ENCODE measurements at regions not wholly inside any gene's neighbourhood (a gene's known extent, or its start where the extent isn't known, plus 50 kb on each side); places are given as distances from the start of the nearest gene placed in this dataset.

DNA sequence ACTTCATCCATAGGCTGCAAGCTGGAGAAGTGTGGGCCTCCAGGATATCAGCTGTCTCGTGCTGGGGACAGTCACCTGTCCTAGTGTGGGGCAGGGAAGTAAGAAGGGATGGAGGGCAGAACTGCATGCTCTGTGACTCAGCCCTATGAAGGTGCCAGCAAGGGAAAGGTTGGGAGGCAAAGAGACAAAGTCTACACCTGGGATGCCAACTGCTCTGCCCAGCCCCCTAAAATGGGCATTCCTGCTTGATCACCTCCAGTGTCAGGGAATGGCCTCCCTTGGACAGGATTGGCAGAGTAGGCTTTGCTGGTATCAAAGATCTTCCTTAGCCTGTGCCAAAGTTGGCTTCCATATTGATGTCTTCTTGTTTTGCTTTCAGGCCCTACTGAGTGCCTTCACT lies 335.0 kb downstream of the BCL11B start:
- DNase-seq (ENCODE audit: extremely low read depth, insufficient read length): no peak
- H3K36me3 ChIP-seq (ENCODE audit: control insufficient read depth, insufficient read depth, low read length): no peaks in the 10 kb centered on the region
- TF ChIP-seq, protein P1, sequence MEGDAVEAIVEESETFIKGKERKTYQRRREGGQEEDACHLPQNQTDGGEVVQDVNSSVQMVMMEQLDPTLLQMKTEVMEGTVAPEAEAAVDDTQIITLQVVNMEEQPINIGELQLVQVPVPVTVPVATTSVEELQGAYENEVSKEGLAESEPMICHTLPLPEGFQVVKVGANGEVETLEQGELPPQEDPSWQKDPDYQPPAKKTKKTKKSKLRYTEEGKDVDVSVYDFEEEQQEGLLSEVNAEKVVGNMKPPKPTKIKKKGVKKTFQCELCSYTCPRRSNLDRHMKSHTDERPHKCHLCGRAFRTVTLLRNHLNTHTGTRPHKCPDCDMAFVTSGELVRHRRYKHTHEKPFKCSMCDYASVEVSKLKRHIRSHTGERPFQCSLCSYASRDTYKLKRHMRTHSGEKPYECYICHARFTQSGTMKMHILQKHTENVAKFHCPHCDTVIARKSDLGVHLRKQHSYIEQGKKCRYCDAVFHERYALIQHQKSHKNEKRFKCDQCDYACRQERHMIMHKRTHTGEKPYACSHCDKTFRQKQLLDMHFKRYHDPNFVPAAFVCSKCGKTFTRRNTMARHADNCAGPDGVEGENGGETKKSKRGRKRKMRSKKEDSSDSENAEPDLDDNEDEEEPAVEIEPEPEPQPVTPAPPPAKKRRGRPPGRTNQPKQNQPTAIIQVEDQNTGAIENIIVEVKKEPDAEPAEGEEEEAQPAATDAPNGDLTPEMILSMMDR (IDR thresholded peaks at IDR 0.05; ENCODE audit: insufficient read depth, low read length, poor library complexity, severe bottlenecking): no peak
- H3K27me3 ChIP-seq (replicated peaks; ENCODE audit: control insufficient read depth, insufficient read depth, low read length): no peaks in the 10 kb centered on the region
- H3K4me3 ChIP-seq (replicated peaks; ENCODE audit: low read depth, low read length): no peak overlapping the region

DNA sequence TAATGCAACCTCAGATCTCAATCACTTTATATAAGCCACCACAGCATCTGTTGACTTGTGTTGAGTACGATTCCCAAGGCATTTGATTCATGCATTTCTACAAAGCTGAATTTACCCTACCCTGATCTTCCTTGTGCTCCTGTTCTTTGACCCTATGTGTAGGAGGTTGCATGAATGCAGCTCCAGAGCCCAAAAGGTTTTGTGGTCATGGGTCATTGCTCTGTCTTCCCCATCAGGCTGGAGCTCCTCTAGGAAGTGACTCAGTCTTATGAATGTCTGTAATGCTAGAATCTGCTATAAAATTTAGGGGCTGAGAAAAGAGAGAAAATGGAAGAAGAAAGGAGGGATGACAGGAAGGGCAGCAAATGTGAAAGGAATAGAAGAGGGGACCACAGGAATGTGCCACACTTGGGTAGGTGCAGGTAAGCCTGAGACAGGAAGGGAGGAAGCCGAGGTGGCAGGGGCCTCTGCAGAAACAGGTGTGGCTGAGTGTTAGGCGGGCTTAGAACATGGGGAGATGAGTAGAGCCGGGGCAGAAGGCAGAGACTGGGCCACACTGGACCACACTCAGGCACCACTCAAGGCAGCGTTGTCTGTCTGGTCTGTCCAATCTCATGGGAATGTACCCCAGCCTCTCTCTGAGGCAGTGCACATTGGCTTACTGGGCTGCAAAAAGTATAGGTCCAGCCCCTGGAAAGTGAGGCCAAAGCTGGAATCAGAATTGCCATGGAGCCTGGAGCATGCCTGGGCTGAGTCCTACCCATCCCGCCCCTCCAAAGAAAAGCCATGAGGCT lies 334.1 kb downstream of the BCL11B start:
- DNase-seq (ENCODE audit: extremely low read depth, insufficient read length): no peak
- H3K4me3 ChIP-seq (replicated peaks; ENCODE audit: low read depth, low read length): no peak overlapping the region
- no peaks in the 10 kb centered on the region for H3K27me3 ChIP-seq (replicated peaks; ENCODE audit: control insufficient read depth, insufficient read depth, low read length)
- TF ChIP-seq, protein P1 (IDR thresholded peaks at IDR 0.05; ENCODE audit: insufficient read depth, low read length, poor library complexity, severe bottlenecking): no peak
- no peaks in the 10 kb centered on the region for H3K36me3 ChIP-seq (ENCODE audit: control insufficient read depth, insufficient read depth, low read length)

DNA sequence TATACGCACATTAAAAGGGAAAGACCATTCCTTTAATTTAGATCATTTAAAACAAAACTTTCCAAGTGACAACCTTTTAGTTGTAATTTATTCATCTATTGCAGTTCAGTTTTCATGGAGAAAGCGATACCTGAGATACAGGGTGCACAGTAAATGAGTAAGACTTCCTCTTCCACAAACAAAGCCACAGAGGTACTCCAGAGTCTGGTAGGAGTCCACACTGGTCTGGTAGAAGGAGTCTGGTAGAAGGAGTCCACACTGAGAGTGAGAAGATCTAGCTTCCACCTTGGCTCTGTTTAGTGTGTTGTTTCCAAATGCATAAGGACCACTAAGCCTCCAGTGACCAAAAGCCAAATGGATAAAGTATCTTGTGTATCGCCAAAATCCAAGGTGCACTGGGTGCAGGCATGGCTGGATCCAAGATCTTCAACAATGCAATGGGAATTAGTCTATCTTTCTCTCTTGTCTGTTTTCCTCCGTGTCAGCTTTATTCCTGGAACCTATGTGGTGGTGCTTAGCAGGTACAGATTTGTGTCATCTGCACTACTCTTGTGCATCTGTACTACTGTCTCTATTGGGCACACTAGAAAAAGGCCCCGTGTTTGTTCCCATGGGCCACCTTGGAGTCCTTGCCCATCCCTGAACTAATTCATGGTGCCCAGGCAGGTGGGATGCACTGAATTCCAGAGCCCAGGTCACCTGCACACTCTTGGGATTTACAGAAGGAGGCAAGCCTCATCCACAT lies 331.1 kb downstream of the BCL11B start:
- H3K27me3 ChIP-seq (replicated peaks; ENCODE audit: control insufficient read depth, insufficient read depth, low read length): no peaks in the 10 kb centered on the region
- H3K4me3 ChIP-seq (replicated peaks; ENCODE audit: low read depth, low read length): no peak overlapping the region
- DNase-seq (ENCODE audit: extremely low read depth, insufficient read length): no peak
- H3K36me3 ChIP-seq (ENCODE audit: control insufficient read depth, insufficient read depth, low read length): no peaks in the 10 kb centered on the region
- TF ChIP-seq, protein P1 (IDR thresholded peaks at IDR 0.05; ENCODE audit: insufficient read depth, low read length, poor library complexity, severe bottlenecking): no peak

DNA sequence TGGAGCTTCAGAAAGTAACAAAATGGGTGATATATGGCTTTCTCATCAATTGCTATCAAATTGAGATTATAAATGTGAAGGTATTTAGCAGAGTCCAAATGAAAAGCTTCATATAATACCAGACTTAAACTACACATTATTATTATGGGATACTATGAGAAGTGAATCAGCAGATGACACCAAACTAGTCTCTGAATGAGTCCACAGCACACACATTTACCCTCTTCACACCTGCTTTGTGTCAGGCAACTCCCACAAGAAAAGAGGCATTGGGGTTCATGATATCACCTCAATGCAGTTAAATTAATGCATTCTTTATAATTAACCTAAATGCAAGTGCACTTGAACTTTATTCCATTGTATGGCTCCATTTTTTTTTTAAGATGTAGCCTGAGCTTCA lies 330.5 kb downstream of the BCL11B start:
- Histone ChIP-seq H3K4me3 (replicated peaks; ENCODE audit: low read depth, low read length) (no peak overlapping the region), H3K36me3 (ENCODE audit: control insufficient read depth, insufficient read depth, low read length) (no peaks in the 10 kb centered on the region), H3K27me3 (replicated peaks; ENCODE audit: control insufficient read depth, insufficient read depth, low read length) (no peaks in the 10 kb centered on the region)
- DNase-seq (ENCODE audit: extremely low read depth, insufficient read length): no peak
- TF ChIP-seq, protein P1 (IDR thresholded peaks at IDR 0.05; ENCODE audit: insufficient read depth, low read length, poor library complexity, severe bottlenecking): no peak

DNA sequence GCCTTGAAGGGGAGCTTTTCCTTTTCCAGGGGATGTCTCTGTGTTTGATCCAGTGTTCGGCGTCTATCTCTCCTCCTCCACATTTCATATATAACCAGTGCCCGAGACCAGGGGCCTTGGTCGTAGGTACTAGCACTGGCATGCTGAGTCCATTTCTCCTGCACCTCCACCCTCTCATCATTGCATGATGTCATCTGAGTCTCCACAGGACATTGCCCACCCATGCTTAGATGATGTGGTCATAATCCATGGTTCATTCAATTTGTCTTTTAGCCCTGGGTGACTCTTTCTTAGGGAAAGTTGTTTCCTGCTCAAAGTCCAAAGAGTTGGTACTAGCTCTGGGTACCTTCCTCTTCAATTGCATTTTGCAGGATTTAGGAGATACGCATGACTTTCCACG lies 328.1 kb downstream of the BCL11B start:
- H3K27me3 ChIP-seq (replicated peaks; ENCODE audit: control insufficient read depth, insufficient read depth, low read length): no peaks in the 10 kb centered on the region
- H3K4me3 ChIP-seq (replicated peaks; ENCODE audit: low read depth, low read length): no peak overlapping the region
- no peak for DNase-seq (ENCODE audit: extremely low read depth, insufficient read length)
- TF ChIP-seq, protein P1 (IDR thresholded peaks at IDR 0.05; ENCODE audit: insufficient read depth, low read length, poor library complexity, severe bottlenecking): no peak
- H3K36me3 ChIP-seq (ENCODE audit: control insufficient read depth, insufficient read depth, low read length): no peaks in the 10 kb centered on the region

Data from GM06990 (cell line).